Coronary artery (tissue), 2 donors: ENCODE measurements at regions not wholly inside any gene's neighbourhood (a gene's known extent, or its start where the extent isn't known, plus 50 kb on each side); places are given as distances from the start of the nearest gene placed in this dataset.

Experiments
- DNase-seq: peaks from one replicate; pipeline ENCODE4 v3.0.0-alpha.2; 2017; ENCODE audit warnings: low spot score
- H3K27ac ChIP-seq, 2 donors: fragments of 200-600 bp; sonication (generic); one replicate each; pipeline ENCODE4 v1.5.1; 2016 to 2019
- H3K4me3 ChIP-seq: fragments of 200-600 bp; sonication (generic); 2 replicates; pipeline ENCODE4 v1.5.1; 2016; ENCODE audit warnings: mild to moderate bottlenecking, moderate library complexity
- TF ChIP-seq, protein P1 (sequence below): fragments of 200-600 bp; sonication (generic); IDR thresholded peaks from one replicate; pipeline ENCODE4 v1.5.1; 2019; ENCODE audit warnings: antibody characterized with exemption

DNA sequence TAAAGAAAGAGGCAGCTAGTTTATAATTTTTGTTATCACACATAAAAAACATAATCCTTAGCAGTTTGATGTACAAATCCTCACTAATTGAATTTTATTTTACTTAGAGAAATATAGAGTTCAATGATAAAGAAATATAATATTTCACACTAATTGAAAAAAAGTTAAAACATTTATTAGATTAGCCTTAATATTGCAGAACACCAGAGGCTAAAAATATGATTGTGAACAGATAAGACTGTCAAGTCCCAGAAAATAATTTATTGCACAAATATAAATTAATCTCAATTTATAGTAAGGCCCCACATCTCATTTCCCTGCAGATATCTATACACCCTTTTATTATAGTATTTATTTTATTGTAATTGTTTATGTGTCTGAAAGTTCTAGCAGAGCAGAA, 690.8 kb upstream of the PHF14 start:
- TF ChIP-seq, protein P1, sequence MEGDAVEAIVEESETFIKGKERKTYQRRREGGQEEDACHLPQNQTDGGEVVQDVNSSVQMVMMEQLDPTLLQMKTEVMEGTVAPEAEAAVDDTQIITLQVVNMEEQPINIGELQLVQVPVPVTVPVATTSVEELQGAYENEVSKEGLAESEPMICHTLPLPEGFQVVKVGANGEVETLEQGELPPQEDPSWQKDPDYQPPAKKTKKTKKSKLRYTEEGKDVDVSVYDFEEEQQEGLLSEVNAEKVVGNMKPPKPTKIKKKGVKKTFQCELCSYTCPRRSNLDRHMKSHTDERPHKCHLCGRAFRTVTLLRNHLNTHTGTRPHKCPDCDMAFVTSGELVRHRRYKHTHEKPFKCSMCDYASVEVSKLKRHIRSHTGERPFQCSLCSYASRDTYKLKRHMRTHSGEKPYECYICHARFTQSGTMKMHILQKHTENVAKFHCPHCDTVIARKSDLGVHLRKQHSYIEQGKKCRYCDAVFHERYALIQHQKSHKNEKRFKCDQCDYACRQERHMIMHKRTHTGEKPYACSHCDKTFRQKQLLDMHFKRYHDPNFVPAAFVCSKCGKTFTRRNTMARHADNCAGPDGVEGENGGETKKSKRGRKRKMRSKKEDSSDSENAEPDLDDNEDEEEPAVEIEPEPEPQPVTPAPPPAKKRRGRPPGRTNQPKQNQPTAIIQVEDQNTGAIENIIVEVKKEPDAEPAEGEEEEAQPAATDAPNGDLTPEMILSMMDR, result no peak
- no peak for DNase-seq
- H3K4me3 ChIP-seq, result no peak overlapping the region
- H3K27ac ChIP-seq, result no peak overlapping the region

DNA sequence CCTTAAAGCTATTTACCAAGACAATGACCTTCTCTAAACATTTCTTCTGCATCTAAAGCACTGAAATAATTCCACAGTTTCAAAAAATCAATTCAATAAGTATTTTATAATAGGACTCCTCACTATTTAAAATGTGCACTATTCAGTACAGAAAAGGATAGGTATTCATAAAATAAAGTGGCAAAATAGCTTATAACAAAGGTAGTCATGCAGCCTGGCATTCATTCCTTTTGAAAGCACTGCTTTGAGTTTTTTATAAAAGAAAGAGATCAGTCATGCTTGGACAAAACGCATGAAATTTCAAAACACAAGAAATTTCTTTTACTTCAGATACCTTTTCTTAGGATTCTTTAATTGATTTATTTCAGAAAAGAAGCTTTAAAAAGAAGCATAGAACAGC, 689.7 kb upstream of the PHF14 start:
- Histone ChIP-seq H3K4me3 (no peak overlapping the region), H3K27ac (no peak overlapping the region)
- no peak for DNase-seq
- TF ChIP-seq, protein P1, result no peak

DNA sequence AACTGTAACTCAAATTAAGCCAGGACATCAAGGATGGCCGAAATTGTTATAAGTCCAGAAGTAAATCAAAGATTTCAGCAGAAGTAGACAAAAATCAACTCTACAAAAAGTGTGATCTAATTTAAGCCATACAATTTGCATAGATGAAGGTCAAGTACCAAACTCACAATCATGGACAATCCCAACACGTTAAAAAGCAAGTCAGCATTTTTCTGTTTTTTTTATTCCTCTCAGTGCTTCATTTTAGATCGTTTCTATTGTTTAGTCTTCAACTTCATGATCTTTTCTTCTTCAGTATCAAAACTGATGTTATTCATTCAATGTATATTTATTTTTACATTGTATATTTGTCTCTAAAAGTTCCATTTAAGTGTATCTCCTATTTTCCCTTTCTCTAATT, 674.3 kb upstream of the PHF14 start:
- H3K27ac ChIP-seq, result no peak overlapping the region
- TF ChIP-seq, protein P1, result no peak
- no peak overlapping the region for H3K4me3 ChIP-seq
- DNase-seq, result no peak

DNA sequence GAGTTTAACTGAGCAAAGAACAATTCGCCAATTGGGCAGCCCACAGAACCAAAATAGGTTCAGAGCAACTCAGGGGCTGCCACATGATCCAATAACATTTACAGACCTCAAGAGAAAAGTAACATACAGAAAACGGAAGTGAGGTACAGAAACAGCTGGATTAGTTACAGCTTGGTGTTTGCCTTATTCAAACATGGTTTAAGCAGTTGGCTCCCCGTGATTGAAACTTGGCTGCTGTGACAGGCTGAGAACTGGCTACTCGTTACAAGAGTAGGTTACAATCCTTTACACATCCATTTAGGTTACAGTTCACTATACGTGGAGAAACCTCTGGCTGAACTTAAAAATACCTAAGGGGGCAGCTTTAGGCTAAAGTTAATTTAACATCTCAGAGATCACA, 673.1 kb upstream of the PHF14 start:
- no peak overlapping the region for H3K27ac ChIP-seq
- TF ChIP-seq, protein P1, result no peak
- H3K4me3 ChIP-seq, result no peak overlapping the region
- DNase-seq, result no peak

DNA sequence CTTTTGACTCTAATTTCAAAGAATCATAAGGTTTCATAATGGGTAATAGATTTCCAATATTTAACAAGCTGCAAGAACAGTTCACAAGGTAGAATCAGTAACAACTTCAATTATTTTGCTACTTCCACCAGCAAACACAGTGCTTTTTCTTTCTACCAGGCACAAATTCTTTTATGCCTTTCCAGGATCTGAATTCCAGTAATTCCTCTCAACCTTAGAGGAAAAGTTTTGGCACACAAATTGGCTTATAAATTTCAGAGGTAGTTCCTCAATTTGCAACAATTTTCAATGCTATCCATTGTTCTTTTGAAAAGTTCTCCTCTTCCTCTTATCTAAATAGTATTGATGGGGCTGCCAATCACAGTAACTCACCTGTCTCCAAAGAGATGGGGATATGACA, 665.4 kb upstream of the PHF14 start:
- no peak for DNase-seq
- TF ChIP-seq, protein P1, result no peak
- H3K27ac ChIP-seq, result no peak overlapping the region

DNA sequence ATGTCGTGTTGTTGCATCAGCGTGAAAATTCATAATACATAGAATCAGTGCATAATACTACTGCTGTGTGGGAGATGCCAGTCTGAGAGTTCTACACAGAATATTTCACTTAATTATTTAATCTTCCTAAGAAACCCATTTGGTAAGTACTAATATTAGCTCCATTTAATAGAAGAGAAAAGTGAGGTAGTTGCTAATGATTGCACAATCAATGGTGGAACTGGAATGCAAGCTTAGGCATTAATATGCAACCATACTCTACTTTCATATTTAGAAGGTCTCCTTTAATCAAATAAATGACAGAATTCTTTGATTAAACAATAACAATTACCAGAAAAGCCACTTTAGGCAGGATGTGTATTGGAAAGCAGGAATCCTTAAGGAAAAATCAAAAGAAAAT, 660.7 kb upstream of the PHF14 start:
- H3K27ac ChIP-seq, result no peak overlapping the region
- no peak overlapping the region for H3K4me3 ChIP-seq
- TF ChIP-seq, protein P1, result no peak
- no peak for DNase-seq

More for the DNA sequence above, 665.4 kb upstream of the PHF14 start:
- H3K4me3 ChIP-seq, result no peak overlapping the region

DNA sequence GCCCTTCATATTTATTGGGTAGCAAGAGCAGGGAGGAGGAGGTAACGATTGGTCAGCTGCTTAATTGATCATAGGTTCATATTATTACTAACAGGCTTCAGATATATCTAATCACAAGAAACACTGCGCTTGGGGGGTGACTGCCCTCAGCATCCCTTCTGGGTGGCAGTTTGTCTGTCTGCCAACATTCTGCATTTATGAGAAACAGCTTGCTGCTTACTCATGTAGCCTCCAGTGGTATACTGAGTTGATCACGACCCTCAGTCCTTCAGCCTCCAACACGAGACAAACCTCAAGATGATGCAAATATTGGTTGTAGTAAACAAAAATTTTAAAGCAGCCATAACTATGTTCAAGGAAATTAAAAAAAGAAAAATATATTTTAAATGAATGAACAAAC, 657.8 kb upstream of the PHF14 start:
- DNase-seq, result no peak
- no peak overlapping the region for H3K4me3 ChIP-seq
- no peak overlapping the region for H3K27ac ChIP-seq
- TF ChIP-seq, protein P1, result no peak
